ENCODE measurements at regions not wholly inside any gene's neighbourhood (a gene's known extent, or its start where the extent isn't known, plus 50 kb on each side); places are given as distances from the start of the nearest gene placed in this dataset.

- Mint-ChIP-seq H3K27me3 (ENCODE audit: low read depth, unreplicated experiment) (no peaks in the 10 kb centered on the region), H3K4me1 (ENCODE audit: low read depth, unreplicated experiment) (no peaks in the 10 kb centered on the region), H3K36me3 (ENCODE audit: low read depth, unreplicated experiment) (no peaks in the 10 kb centered on the region), H3K27ac (ENCODE audit: unreplicated experiment) (no peak overlapping the region), H3K4me3 (ENCODE audit: unreplicated experiment) (no peak overlapping the region), H3K9me3 (ENCODE audit: unreplicated experiment) (no peaks in the 10 kb centered on the region)
- no peak for TF ChIP-seq EZH2 (IDR thresholded peaks at IDR 0.05; ENCODE audit: insufficient read depth, low read length)
- peak; percentile 14 for TF ChIP-seq CTCF (IDR thresholded peaks at IDR 0.05; ENCODE audit: insufficient read depth, low read depth, low read length)
- DNase-seq (ENCODE audit: low read depth) = peak; percentile 35
- Histone ChIP-seq H3K79me2 (ENCODE audit: insufficient read depth, low read length) (peaks cover 37% of the 10 kb centered on the region), H3K27ac (ENCODE audit: low read depth, low read length) (no peak overlapping the region), H3K9ac (ENCODE audit: low read length) (no peak overlapping the region), H3K9me3 (ENCODE audit: insufficient read depth, low read depth, low read length) (no peaks in the 10 kb centered on the region), H3K27me3 (ENCODE audit: insufficient read depth, low read length) (no peaks in the 10 kb centered on the region), H3K4me2 (ENCODE audit: low read length) (no peak overlapping the region), H4K20me1 (ENCODE audit: insufficient read depth, low read length) (peaks cover 31% of the 10 kb centered on the region), H3K36me3 (ENCODE audit: insufficient read depth, low read length) (peaks cover under 1% of the 10 kb centered on the region), H3K4me1 (ENCODE audit: insufficient read depth, low read length) (no peaks in the 10 kb centered on the region), H2AFZ (ENCODE audit: low read depth, low read length) (no peak overlapping the region), H3K4me3 (ENCODE audit: insufficient read depth, low read depth, low read length) (no peak overlapping the region)
- peak; percentile 86 for FAIRE-seq
These were observed 71.1 kb upstream of the ZCCHC13 start for GRCh38 chrX:74232859-74233258.

- H3K36me3 Mint-ChIP-seq (ENCODE audit: low read depth, unreplicated experiment) = no peaks in the 10 kb centered on the region
- no peak for FAIRE-seq
- H3K27me3 ChIP-seq (ENCODE audit: insufficient read depth, low read length) = no peaks in the 10 kb centered on the region
- no peaks in the 10 kb centered on the region for H3K9me3 Mint-ChIP-seq (ENCODE audit: unreplicated experiment)
- no peak overlapping the region for H3K4me2 ChIP-seq (ENCODE audit: low read length)
- H3K27ac Mint-ChIP-seq (ENCODE audit: unreplicated experiment) = no peak overlapping the region
- TF ChIP-seq CTCF (IDR thresholded peaks at IDR 0.05; ENCODE audit: insufficient read depth, low read depth, low read length) = no peak
- no peak for TF ChIP-seq EZH2 (IDR thresholded peaks at IDR 0.05; ENCODE audit: insufficient read depth, low read length)
- no peaks in the 10 kb centered on the region for H3K4me1 Mint-ChIP-seq (ENCODE audit: low read depth, unreplicated experiment)
- H3K4me3 Mint-ChIP-seq (ENCODE audit: unreplicated experiment) = no peak overlapping the region
- H3K9me3 ChIP-seq (ENCODE audit: insufficient read depth, low read depth, low read length) = no peaks in the 10 kb centered on the region
- peaks cover 40% of the 10 kb centered on the region for H3K79me2 ChIP-seq (ENCODE audit: insufficient read depth, low read length)
- H3K4me1 ChIP-seq (ENCODE audit: insufficient read depth, low read length) = no peaks in the 10 kb centered on the region
- no peak overlapping the region for H3K4me3 ChIP-seq (ENCODE audit: insufficient read depth, low read depth, low read length)
- H2AFZ ChIP-seq (ENCODE audit: low read depth, low read length) = no peak overlapping the region
- no peaks in the 10 kb centered on the region for H3K27me3 Mint-ChIP-seq (ENCODE audit: low read depth, unreplicated experiment)
- peaks cover 31% of the 10 kb centered on the region for H4K20me1 ChIP-seq (ENCODE audit: insufficient read depth, low read length)
- H3K27ac ChIP-seq (ENCODE audit: low read depth, low read length) = no peak overlapping the region
- no peaks in the 10 kb centered on the region for H3K36me3 ChIP-seq (ENCODE audit: insufficient read depth, low read length)
- no peak for DNase-seq (ENCODE audit: low read depth)
- H3K9ac ChIP-seq (ENCODE audit: low read length) = no peak overlapping the region
These were observed 72.4 kb upstream of the ZCCHC13 start for GRCh38 chrX:74231625-74232024.

GRCh38 chrX:74230094-74230493 is 73.9 kb upstream of the ZCCHC13 start:
- no peaks in the 10 kb centered on the region for H3K36me3 Mint-ChIP-seq (ENCODE audit: low read depth, unreplicated experiment)
- Histone ChIP-seq H3K9me3 (ENCODE audit: insufficient read depth, low read depth, low read length) (no peaks in the 10 kb centered on the region), H3K4me1 (ENCODE audit: insufficient read depth, low read length) (no peaks in the 10 kb centered on the region), H4K20me1 (ENCODE audit: insufficient read depth, low read length) (peaks cover 31% of the 10 kb centered on the region), H2AFZ (ENCODE audit: low read depth, low read length) (no peak overlapping the region), H3K4me2 (ENCODE audit: low read length) (no peak overlapping the region), H3K36me3 (ENCODE audit: insufficient read depth, low read length) (no peaks in the 10 kb centered on the region), H3K79me2 (ENCODE audit: insufficient read depth, low read length) (peaks cover 45% of the 10 kb centered on the region), H3K9ac (ENCODE audit: low read length) (no peak overlapping the region), H3K27ac (ENCODE audit: low read depth, low read length) (no peak overlapping the region), H3K4me3 (ENCODE audit: insufficient read depth, low read depth, low read length) (no peak overlapping the region), H3K27me3 (ENCODE audit: insufficient read depth, low read length) (no peaks in the 10 kb centered on the region)
- H3K4me3 Mint-ChIP-seq (ENCODE audit: unreplicated experiment) = no peak overlapping the region
- no peaks in the 10 kb centered on the region for H3K4me1 Mint-ChIP-seq (ENCODE audit: low read depth, unreplicated experiment)
- no peak overlapping the region for H3K27ac Mint-ChIP-seq (ENCODE audit: unreplicated experiment)
- H3K27me3 Mint-ChIP-seq (ENCODE audit: low read depth, unreplicated experiment) = no peaks in the 10 kb centered on the region
- H3K9me3 Mint-ChIP-seq (ENCODE audit: unreplicated experiment) = no peaks in the 10 kb centered on the region
- DNase-seq (ENCODE audit: low read depth) (no peak), FAIRE-seq (peak; percentile 92)
- TF ChIP-seq CTCF (IDR thresholded peaks at IDR 0.05; ENCODE audit: insufficient read depth, low read depth, low read length) (no peak), EZH2 (IDR thresholded peaks at IDR 0.05; ENCODE audit: insufficient read depth, low read length) (no peak)
